IPS-18c (cell line): ENCODE measurements at regions not wholly inside any gene's neighbourhood (a gene's known extent, or its start where the extent isn't known, plus 50 kb on each side); places are given as distances from the start of the nearest gene placed in this dataset.

ENCODE experiments used
- H3K4me3 ChIP-seq: 2 replicates; pipeline ENCODE4 v1.7.0; 2013; ENCODE audit warnings: low read depth, mild to moderate bottlenecking, low read length, moderate library complexity; ENCODE audit not compliant: insufficient read depth
- H3K9me3 ChIP-seq: one replicate; pipeline ENCODE4 v1.6.1; 2013; ENCODE audit warnings: mild to moderate bottlenecking, low read length, moderate library complexity; ENCODE audit not compliant: control insufficient read depth, insufficient read depth

DNA sequence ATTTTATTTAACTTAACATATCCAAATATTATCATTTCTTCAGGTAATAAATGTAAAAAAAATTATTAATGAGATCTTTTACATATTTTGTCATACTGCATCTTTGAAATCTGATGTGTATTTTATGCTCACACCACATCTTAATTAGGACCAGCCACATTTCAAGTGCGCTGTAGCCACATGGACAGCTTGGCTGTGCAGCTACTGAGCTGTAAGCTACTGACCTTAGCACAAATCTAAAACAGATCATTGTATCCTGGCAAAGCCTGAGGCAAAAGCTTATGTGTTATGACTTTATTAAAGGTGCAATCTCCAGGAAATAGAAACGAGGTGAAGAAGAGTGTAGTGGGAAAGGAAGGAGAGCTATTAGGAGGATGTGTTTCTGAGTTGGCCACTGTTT, 126.7 kb upstream of the UBE2E2 start:
- no peak overlapping the region for H3K4me3 ChIP-seq
- no peaks in the 10 kb centered on the region for H3K9me3 ChIP-seq

DNA sequence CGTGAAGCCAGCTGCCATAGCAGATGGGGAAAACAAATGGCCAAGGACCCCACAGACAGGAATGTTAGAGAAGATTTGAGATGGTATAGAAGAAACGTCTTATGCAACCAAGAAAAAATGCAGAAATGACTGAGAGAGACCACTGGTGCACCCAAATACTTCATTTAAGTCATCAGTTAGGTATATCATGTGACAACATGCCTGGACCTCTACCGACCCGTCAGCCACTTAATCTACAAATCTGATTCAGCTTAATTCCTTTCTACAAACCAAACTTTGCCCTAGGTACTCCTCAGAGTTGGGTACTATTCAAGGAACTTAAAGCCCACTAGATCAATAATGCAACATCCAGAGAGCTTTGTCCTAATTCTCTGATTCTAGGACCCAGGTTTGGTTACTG, 126.0 kb upstream of the UBE2E2 start:
- H3K9me3 ChIP-seq = no peaks in the 10 kb centered on the region
- no peak overlapping the region for H3K4me3 ChIP-seq

DNA sequence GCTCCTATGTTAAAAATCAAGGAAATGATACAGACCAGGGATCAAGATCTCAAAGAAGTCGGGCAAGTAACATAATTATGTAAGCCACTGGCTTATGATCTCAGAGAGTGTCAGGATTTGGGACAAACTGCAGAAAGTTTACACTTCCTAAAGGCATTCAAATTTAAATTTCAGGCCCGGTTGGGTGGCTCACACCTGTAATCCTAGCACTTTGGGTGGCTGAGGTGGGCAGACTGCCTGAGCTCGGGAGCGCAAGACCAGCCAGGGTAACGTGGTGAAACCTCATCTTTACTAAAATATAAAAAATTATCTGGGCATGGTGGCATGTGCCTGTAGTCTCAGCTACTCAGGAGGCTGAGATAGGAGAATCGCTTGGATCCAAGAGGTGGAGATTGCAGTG, 124.4 kb upstream of the UBE2E2 start:
- H3K4me3 ChIP-seq = no peak overlapping the region
- no peaks in the 10 kb centered on the region for H3K9me3 ChIP-seq

DNA sequence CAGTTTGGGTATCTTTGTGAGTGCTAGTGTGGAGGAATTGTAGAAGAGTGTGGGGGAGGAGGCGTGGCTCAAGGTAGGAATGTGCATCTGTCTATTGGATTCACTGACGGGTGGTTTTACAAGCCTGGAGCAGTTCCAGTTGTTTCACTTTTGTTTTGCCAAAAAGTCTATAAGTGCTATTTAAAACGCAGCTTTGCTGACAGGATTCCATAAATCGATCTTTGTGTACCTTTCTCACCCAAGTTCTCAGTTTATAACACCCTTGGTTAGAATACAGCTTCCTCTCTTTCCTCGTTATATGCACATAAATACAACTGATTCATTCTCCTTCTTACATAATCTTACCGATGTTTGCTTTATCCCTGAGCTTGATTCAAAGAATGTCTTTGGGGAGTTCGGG, 123.2 kb upstream of the UBE2E2 start:
- Histone ChIP-seq H3K9me3 (no peaks in the 10 kb centered on the region), H3K4me3 (no peak overlapping the region)

DNA sequence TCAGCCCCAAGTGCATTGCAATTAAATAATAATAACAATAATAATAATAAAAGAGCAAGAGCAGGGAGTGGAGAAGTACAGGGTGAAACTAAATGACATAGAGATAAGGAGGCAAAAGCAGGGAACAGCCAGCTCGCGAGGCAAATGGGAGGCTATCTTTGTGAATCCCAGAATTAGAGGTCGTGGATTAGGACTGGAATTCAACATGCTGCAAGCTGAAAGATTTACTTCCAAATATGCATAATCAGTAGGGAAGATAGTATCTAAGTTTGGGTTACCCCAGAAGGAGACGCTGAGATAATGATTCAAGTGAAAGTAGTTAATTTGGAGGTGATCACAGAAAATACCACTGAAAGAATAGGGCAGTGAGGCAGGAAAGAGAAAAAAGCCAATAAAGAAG, 119.4 kb upstream of the UBE2E2 start:
- H3K4me3 ChIP-seq = no peak overlapping the region
- no peaks in the 10 kb centered on the region for H3K9me3 ChIP-seq

DNA sequence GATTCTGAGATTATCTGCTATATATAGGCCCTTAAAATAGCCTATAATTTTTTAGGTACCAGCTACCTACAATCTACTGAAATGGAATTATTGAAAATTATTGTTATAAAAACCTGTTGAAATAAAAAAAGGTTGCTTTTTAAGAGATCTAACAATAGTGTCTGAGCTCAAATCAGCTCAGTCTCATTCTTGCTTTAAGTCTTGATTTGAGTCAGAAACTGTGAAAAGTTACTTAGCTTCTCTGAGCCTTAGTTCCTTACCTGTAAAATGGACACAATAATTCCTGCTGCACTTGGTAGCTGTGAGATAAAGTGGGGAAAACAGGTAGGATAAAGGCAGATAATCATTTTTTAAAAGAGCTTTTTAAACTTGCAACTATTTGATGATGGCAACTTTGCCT, 118.8 kb upstream of the UBE2E2 start:
- Histone ChIP-seq H3K9me3 (no peaks in the 10 kb centered on the region), H3K4me3 (no peak overlapping the region)

DNA sequence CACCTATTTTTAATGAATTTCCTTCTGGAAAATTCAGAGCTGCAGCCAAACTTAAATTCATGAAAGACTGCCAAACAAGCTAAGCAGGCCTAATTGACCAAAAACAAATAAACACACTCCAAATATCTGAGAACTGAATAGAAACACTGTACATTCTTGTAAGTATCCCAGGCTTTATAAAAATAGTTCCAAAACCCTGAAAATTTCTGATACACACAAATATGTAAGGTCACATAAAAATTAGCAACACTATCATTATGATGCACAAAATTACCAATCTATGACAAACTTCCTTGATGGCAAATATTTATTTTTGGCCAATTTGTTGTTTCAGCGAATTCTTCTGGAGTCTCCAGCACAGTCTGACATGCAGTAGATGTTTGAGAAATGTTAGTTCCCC, 117.9 kb upstream of the UBE2E2 start:
- Histone ChIP-seq H3K4me3 (no peak overlapping the region), H3K9me3 (no peaks in the 10 kb centered on the region)

DNA sequence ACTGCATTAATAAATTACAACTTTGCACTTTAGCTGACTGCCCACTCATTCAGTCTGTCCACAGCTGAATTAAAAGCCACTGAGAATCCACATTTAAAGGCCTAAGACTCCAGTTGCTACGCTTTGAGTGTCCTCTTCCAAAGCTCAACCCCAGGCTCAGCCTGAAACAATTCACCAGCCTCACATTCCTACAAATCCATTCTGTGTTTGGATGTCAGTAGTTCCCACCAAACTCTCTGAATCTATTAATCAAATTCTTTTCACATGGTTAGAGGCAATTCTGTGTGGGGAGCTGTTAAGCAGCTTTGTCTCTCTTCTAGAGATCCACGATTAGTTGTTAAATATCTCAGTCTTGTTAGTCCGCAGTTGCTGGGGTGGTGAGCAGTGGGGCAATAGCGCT, 116.8 kb upstream of the UBE2E2 start:
- no peaks in the 10 kb centered on the region for H3K9me3 ChIP-seq

DNA sequence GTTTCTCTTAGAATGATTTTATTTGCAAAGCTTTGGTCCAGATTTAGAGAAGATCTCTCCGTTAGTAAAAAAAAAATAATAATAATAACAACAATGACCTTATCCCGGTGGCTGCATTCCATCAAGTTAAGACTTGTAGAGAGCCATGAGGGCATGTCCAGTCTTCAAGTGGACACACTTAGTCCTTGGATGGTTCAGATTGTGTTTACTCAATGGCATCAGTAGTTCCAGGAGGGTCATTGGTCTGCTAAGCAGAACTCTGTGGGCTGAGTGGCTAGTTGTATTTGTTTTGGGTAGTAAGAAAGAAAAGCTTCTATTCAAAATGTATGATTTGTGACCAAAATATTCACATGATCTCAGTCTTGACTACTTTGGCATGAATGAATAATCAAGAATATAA, 116.3 kb upstream of the UBE2E2 start:
- no peaks in the 10 kb centered on the region for H3K9me3 ChIP-seq
- no peak overlapping the region for H3K4me3 ChIP-seq

More for the DNA sequence above, 116.8 kb upstream of the UBE2E2 start:
- H3K4me3 ChIP-seq = no peak overlapping the region

DNA sequence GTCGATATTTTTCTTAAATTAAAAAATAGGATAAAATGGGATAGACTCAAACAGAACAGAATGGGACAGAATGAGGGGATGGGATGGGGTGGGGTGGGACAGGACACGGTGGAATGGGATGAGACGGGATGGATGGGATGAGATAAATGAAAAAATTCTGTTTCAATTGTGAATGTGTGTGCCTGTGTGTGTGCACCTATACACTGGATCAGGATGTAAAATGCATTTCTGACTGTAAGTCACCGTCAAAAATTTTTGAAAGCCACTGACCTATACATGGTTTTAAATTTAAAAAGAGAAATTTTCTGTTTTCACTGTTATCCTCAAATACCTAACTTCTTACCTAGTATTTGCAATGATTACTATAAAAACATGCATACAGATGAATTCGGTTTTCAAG, 108.7 kb upstream of the UBE2E2 start:
- no peak overlapping the region for H3K4me3 ChIP-seq
- H3K9me3 ChIP-seq = peaks cover 2% of the 10 kb centered on the region

DNA sequence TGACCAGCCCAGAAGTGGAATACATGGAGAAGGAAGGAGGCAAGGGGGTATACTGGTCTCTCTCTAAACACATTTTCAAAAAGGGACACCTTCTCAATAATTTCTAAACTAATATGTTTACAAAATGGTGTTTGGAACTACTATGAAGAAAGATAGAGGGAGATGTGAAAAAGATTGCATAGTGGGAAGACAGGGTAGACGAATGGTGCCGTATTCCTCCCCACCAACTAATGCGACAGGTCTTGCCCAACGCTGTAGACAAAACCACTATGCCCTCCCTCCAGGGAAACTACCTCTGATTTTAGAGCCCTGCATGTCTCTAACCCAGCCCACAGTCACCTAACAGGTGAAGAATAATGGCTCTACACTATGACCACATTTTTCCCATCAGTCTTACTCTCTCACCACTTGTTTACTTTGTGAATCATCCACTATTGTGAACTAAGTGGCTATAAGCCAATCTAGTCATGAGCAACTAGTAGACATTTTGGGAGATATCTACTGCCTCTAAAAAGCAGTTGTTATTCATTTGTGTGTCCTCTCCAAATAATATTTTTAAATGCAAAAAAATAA, 108.2 kb upstream of the UBE2E2 start:
- Histone ChIP-seq H3K9me3 (peaks cover 2% of the 10 kb centered on the region), H3K4me3 (no peak overlapping the region)

DNA sequence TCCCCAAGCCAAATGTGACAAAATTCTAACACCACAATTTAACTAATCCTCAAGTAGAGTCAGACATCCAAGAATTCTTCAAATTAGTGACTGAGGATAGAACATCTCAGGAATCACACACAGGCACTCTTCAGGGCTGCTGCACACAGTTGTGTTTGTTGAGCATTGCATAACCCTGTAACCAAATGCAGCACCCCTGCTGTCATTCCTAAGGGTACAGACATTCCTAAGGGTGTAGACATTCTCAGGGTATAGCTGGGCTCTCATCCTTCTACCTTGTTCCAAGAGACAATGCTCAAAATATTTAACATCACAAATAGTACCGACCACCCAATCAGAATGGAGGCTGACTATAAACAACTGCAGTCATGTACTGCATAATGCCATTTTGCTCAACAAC, 107.1 kb upstream of the UBE2E2 start:
- no peak overlapping the region for H3K4me3 ChIP-seq
- H3K9me3 ChIP-seq = peaks cover 2% of the 10 kb centered on the region

DNA sequence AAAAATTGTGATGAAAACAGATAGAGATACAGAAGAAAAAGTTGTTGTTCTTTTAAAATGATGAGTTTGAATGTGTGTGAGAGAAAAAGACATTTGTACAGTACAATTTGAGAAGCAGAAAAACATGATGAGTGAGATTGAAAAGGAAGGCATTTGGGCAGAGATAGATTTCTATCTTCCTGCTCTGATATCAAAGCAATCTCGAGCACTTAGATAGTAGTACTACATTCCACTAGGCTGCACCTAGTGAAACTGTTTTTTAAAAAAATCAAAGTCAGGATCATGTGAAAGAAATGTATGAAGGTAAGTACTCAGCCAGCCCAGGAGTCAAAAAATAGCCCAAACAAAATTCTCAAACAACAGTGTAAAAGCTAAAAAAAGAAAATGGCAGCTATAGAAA, 104.1 kb upstream of the UBE2E2 start:
- Histone ChIP-seq H3K9me3 (no peaks in the 10 kb centered on the region), H3K4me3 (no peak overlapping the region)

DNA sequence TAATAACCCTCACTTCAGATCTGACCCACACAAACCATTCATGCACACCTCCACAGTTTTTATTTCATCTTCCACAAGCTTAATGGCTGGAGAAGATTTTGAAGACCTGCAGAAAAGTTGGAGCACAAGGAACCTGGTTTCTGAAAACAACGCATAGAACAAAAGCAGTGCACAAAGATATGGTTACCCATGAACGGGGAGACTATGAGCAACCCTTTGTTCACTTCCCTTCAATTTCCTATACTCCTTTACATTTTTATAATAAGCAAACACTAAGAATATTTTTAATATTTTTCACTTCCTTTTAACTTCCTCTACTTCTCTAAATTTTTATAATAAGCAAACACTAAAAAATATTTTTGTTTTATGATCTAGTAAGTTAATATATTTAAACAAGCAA, 103.5 kb upstream of the UBE2E2 start:
- Histone ChIP-seq H3K4me3 (no peak overlapping the region), H3K9me3 (no peaks in the 10 kb centered on the region)

DNA sequence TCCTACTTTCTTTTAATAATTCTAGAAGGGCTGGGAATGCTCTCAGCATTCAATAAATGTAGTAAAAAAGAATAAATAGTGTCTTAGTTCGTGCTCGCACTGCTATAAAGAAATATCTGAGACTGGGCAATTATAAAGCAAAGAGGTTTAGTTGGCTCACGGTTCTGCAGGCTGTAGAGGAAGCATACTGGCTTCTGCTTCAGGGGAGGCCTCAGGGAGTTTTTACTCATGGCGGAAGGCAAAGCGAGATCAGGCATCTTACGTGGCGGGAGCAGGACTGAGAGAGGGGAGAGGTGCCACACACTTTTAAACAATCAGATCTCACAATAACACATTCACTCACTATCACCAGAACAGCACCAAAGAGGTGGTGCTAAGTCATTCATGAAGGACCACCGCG, 103.0 kb upstream of the UBE2E2 start:
- Histone ChIP-seq H3K4me3 (no peak overlapping the region), H3K9me3 (no peaks in the 10 kb centered on the region)

DNA sequence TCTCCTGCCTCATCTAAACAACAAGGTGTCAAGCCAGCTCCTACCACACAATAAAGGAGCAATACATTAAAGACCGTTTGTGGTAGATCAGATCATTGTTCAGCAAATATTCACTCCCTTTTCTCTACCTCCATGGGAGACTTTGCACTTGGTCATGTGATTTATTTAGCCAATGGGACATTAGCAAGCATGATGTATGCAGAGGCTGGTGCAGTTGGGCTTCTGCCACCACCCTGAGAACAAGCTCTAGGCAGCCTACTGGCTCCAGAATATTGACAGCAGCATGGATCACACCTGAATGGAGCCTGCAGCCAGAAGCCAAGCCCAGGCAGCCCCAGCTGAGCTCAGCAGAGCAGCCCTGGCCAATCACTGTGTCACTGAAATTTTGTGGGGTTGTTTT, 99.4 kb upstream of the UBE2E2 start:
- H3K4me3 ChIP-seq = no peak overlapping the region
- H3K9me3 ChIP-seq = no peaks in the 10 kb centered on the region

DNA sequence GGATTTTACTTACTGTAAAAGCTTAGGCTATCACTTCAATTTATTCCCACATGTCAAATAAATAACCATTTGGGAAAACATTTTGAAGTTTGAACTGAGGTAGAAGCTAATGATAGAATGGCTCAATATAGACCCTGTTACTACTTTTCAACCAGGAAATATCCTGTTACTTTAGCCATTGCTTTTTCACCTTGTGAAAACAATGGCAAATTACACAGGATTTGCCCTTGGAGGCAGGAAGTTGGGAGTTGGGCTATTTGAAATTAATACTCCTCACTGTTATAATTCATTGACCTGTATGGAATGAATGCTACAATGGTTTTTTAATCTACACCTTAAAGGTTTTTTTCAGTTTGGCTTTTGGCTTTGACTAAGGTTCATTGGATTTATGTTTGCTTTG, 98.1 kb upstream of the UBE2E2 start:
- H3K4me3 ChIP-seq = no peak overlapping the region
- H3K9me3 ChIP-seq = no peaks in the 10 kb centered on the region

DNA sequence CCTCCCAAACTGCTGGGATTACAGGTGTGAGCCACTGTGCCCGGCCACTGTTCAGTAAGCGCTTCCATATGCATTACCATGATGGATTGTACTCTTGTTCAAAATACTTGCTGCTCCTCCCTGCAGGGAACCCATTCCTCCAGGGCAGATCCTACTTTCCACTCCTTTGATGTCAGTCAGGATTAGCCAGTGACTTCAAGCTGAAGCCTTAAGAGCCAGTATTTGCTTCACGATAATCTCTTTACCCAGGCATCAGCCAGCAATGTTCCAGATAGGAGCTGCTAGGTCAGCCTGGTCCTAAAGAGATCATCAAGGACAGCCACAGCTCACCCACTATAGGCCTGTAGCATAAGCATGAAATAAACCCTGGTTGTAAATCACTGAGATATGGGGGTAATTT, 96.5 kb upstream of the UBE2E2 start:
- no peak overlapping the region for H3K4me3 ChIP-seq

DNA sequence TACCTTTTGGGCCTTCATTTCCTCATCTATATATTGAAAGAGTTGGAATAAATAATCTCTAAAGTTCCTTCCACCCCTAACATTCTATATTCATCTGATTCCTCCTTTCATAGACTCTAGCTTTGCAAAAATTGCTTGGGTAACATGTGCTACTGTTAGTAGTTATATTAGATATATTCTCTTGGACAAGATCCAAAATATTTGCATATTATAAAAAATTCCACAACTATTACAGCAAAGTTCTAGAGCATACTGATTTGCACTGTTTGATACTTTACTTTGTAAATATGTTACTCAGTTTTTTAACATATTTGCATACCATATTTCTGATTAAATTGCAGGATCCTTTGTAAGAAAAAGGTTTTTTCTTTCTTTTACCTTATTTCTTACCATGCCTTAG, 95.9 kb upstream of the UBE2E2 start:
- Histone ChIP-seq H3K9me3 (no peaks in the 10 kb centered on the region), H3K4me3 (no peak overlapping the region)

More for the DNA sequence above, 96.5 kb upstream of the UBE2E2 start:
- H3K9me3 ChIP-seq = no peaks in the 10 kb centered on the region
